Posterior vena cava (tissue), 2 donors: ENCODE measurements at regions not wholly inside any gene's neighbourhood (a gene's known extent, or its start where the extent isn't known, plus 50 kb on each side); places are given as distances from the start of the nearest gene placed in this dataset.
"Not testable (repeated sequence)": the region's sequence is repeated elsewhere in the genome, so short reads cannot be mapped to it uniquely, and the experiment has no call there.

ENCODE experiments used
- DNase-seq: peaks from one replicate; pipeline ENCODE4 v3.0.0-alpha.2; 2020; ENCODE audit warnings: low spot score
- intact Hi-C, 2 donors: fragments of 100-400 bp; cut with DNase I; formaldehyde crosslinking; loops; one replicate each; pipeline versions ENCODE4 v1.14.1 to v1.14.2; 2022 to 2023
- donor health status: DM: yes; HTN: yes; CAD: no.
- donor health status: DM: yes; HTN: yes; CAD: no.

GRCh38 chr13:18194631-18195364 is 986.8 kb downstream of the TUBA3C start:
- DNase-seq, intact Hi-C loops: not testable (repeated sequence)

GRCh38 chr13:18194104-18194503 is 987.5 kb downstream of the TUBA3C start:
- intact Hi-C loops: not testable (repeated sequence)
- DNase-seq: peak; percentile 65
